Spleen (tissue), 11 donors: ENCODE measurements at regions not wholly inside any gene's neighbourhood (a gene's known extent, or its start where the extent isn't known, plus 50 kb on each side); places are given as distances from the start of the nearest gene placed in this dataset.

Experiments
- DNase-seq: peaks from one replicate; pipeline ENCODE4 v3.0.0-alpha.2; 2020
- H3K27ac ChIP-seq, 8 donors: fragments of 200-600 bp; sonication (generic) in 7 of 8; 1 replicate in 4 of 8; 2 replicates in 4 of 8; pipeline versions ENCODE4 v1.5.0 to v1.8.0; 2016 to 2021; ENCODE audit warnings: inconsistent platforms in 4 of 8, mild to moderate bottlenecking in 4 of 8, moderate library complexity in 1 of 8
- H3K27me3 ChIP-seq, 7 donors: fragments of 200-600 bp; sonication (generic) in 6 of 7; replicated peaks in 1 of 7; 1 replicate in 4 of 7; 2 replicates in 3 of 7; pipeline versions ENCODE4 v1.5.0 to v1.8.0; 2016 to 2021; ENCODE audit warnings: inconsistent platforms in 3 of 7, mild to moderate bottlenecking in 1 of 7
- H3K36me3 ChIP-seq, 6 donors: fragments of 200-600 bp; sonication (generic) in 5 of 6; 1 replicate in 4 of 6; 2 replicates in 2 of 6; pipeline versions ENCODE4 v1.5.0 to v1.8.0; 2016 to 2021; ENCODE audit warnings: inconsistent platforms in 2 of 6
- H3K4me1 ChIP-seq, 6 donors: fragments of 200-600 bp; sonication (generic) in 5 of 6; 1 replicate in 3 of 6; 2 replicates in 3 of 6; pipeline versions ENCODE4 v1.5.0 to v1.8.0; 2016 to 2021; ENCODE audit warnings: inconsistent platforms in 3 of 6
- H3K4me3 ChIP-seq, 8 donors: fragments of 200-600 bp; sonication (generic) in 7 of 8; 1 replicate in 4 of 8; 2 replicates in 4 of 8; pipeline versions ENCODE4 v1.5.0 to v1.8.0; 2016 to 2021; ENCODE audit warnings: inconsistent platforms in 4 of 8, mild to moderate bottlenecking in 4 of 8, moderate library complexity in 2 of 8
- H3K9me3 ChIP-seq, 8 donors: fragments of 200-600 bp; sonication (generic) in 7 of 8; 1 replicate in 4 of 8; 2 replicates in 4 of 8; pipeline versions ENCODE4 v1.5.0 to v1.8.0; 2016 to 2021; ENCODE audit warnings: inconsistent platforms in 4 of 8
- CTCF ChIP-seq, 11 experiments: fragments of 200-600 bp in 7 of 11; fragments of 450-650 bp in 4 of 11; sonication (generic) in 4 of 11; IDR thresholded peaks in 8 of 11; conservative IDR thresholded peaks in 3 of 11; 1 replicate in 7 of 11; 2 replicates in 4 of 11; pipeline versions ENCODE4 v1.4.0 to v1.8.0; 2016 to 2021; ENCODE audit warnings: antibody characterized with exemption in 11 of 11, inconsistent platforms in 4 of 11, mild to moderate bottlenecking in 1 of 11
- POLR2A ChIP-seq, 3 donors: fragments of 450-650 bp; IDR thresholded peaks; one replicate each; pipeline ENCODE4 v1.5.1; 2017; ENCODE audit warnings: antibody characterized with exemption in 3 of 3, mild to moderate bottlenecking in 1 of 3
- POLR2AphosphoS5 ChIP-seq, 3 donors: sonication (generic); formaldehyde crosslinking; IDR thresholded peaks; one replicate each; pipeline ENCODE4 v1.5.1; 2017; ENCODE audit warnings: antibody characterized with exemption in 3 of 3
- WGBS, 5 donors: extraction: QIAGEN DNeasy Blood & Tissue Kit in 3 of 5; methylation state at CpG; one replicate each; pipeline versions ENCODE4 v1.1.5 to v1.1.7; 2013 to 2018; 5-methylcytosine and 5-hydroxymethylcytosine counted together
- intact Hi-C: fragments of 100-400 bp; cut with DNase I; formaldehyde crosslinking; loops from one replicate; pipeline ENCODE4 v1.15.0; 2023; ENCODE audit warnings: low total_unique reads
- donor health status: healthy with polysubstance abuse.
- donor health status: DM: no; HTN: no; CAD: no; lungs with moderate emphysema.
- donor health status: DM: no; HTN: no; CAD: no.
- donor health status: Bipolar disorder and iron deficiency.
- donor health status: healthy.
- donor health status: DM: no; HTN: no; CAD: no.
- donor health status: DM: yes; HTN: yes; CAD: no.

GRCh38 chr3:181660337-181660736 is 51.4 kb upstream of the SOX2 start:
- no peak overlapping the region for H3K4me3 ChIP-seq
- H3K36me3 ChIP-seq = no peaks in the 10 kb centered on the region
- no peaks in the 10 kb centered on the region for H3K9me3 ChIP-seq
- H3K27ac ChIP-seq = no peak overlapping the region
- H3K4me1 ChIP-seq = no peaks in the 10 kb centered on the region
- intact Hi-C loops = no loop called here
- TF ChIP-seq CTCF (IDR thresholded peaks at IDR 0.05 in 8 of 11, conservative IDR thresholded peaks at IDR 0.05 in 3 of 11) (no peak), POLR2AphosphoS5 (IDR thresholded peaks at IDR 0.05) (no peak), POLR2A (IDR thresholded peaks at IDR 0.05) (no peak)
- DNase-seq = no peak
- H3K27me3 ChIP-seq = no peaks in the 10 kb centered on the region
- WGBS, 5 donors = 86 to 97% (median 91%) methylated on average over 2 of the region's 2 CpGs

- Histone ChIP-seq H3K9me3 (no peaks in the 10 kb centered on the region), H3K36me3 (no peaks in the 10 kb centered on the region), H3K4me1 (no peaks in the 10 kb centered on the region), H3K27me3 (no peaks in the 10 kb centered on the region), H3K4me3 (no peak overlapping the region), H3K27ac (no peak overlapping the region)
- intact Hi-C loops = no loop called here
- no peak for DNase-seq
- 90 to 100% (median 94%) methylated on average over 1 of the region's 1 CpG for WGBS, 5 donors
- TF ChIP-seq POLR2AphosphoS5 (IDR thresholded peaks at IDR 0.05) (no peak), POLR2A (IDR thresholded peaks at IDR 0.05) (no peak), CTCF (IDR thresholded peaks at IDR 0.05 in 8 of 11, conservative IDR thresholded peaks at IDR 0.05 in 3 of 11) (no peak)
Measured at GRCh38 chr3:181637456-181637855, 74.3 kb upstream of the SOX2 start.

GRCh38 chr3:181637056-181637455 is 74.7 kb upstream of the SOX2 start:
- intact Hi-C loops = no loop called here
- Histone ChIP-seq H3K4me1 (no peaks in the 10 kb centered on the region), H3K36me3 (no peaks in the 10 kb centered on the region), H3K27ac (no peak overlapping the region), H3K27me3 (no peaks in the 10 kb centered on the region), H3K4me3 (no peak overlapping the region), H3K9me3 (no peaks in the 10 kb centered on the region)
- TF ChIP-seq POLR2A (IDR thresholded peaks at IDR 0.05) (no peak), CTCF (IDR thresholded peaks at IDR 0.05 in 8 of 11, conservative IDR thresholded peaks at IDR 0.05 in 3 of 11) (no peak), POLR2AphosphoS5 (IDR thresholded peaks at IDR 0.05) (no peak)
- no peak for DNase-seq
- 87 to 99% (median 95%) methylated on average over 4 of the region's 4 CpGs for WGBS, 5 donors

GRCh38 chr3:181635141-181635540 is 76.6 kb upstream of the SOX2 start:
- 65 to 81% (median 75%) methylated on average over 4 of the region's 4 CpGs for WGBS, 5 donors
- H3K36me3 ChIP-seq = no peaks in the 10 kb centered on the region

More at GRCh38 chr3:181635141-181635540, 76.6 kb upstream of the SOX2 start:
- H3K9me3 ChIP-seq = no peaks in the 10 kb centered on the region
- TF ChIP-seq POLR2A (IDR thresholded peaks at IDR 0.05) (no peak), CTCF (IDR thresholded peaks at IDR 0.05 in 8 of 11, conservative IDR thresholded peaks at IDR 0.05 in 3 of 11) (no peak), POLR2AphosphoS5 (IDR thresholded peaks at IDR 0.05) (no peak)
- no peak overlapping the region for H3K27ac ChIP-seq
- no peak for DNase-seq
- no peaks in the 10 kb centered on the region for H3K4me1 ChIP-seq
- no peak overlapping the region for H3K4me3 ChIP-seq
- intact Hi-C loops = no loop called here
- H3K27me3 ChIP-seq = no peaks in the 10 kb centered on the region
